Neural cell (in vitro differentiated cells): ENCODE measurements at regions not wholly inside any gene's neighbourhood (a gene's known extent, or its start where the extent isn't known, plus 50 kb on each side); places are given as distances from the start of the nearest gene placed in this dataset.

ENCODE experiments used
- CTCF ChIP-seq: fragments of 450-650 bp; IDR thresholded peaks from 2 replicates; pipeline ENCODE4 v1.5.1; 2014; ENCODE audit warnings: antibody characterized with exemption, mild to moderate bottlenecking, moderate library complexity; ENCODE audit not compliant: poor library complexity, severe bottlenecking
- EP300 ChIP-seq: fragments of 450-650 bp; conservative IDR thresholded peaks from 2 replicates; pipeline ENCODE4 v1.6.1; 2014; ENCODE audit warnings: antibody characterized with exemption, mild to moderate bottlenecking, moderate library complexity; ENCODE audit not compliant: poor library complexity, severe bottlenecking
- EZH2 ChIP-seq: fragments of 200-600, 300-800 bp; shearing (Covaris generic), sonication (generic); IDR thresholded peaks from 2 replicates; pipeline ENCODE4 v1.6.1; 2014; ENCODE audit warnings: antibody characterized with exemption, low read length, borderline replicate concordance, mild to moderate bottlenecking; ENCODE audit not compliant: insufficient read depth, poor library complexity, severe bottlenecking
- RAD21 ChIP-seq: fragments of 450-650 bp; conservative IDR thresholded peaks from 2 replicates; pipeline ENCODE4 v1.6.1; 2014; ENCODE audit warnings: antibody characterized with exemption, mild to moderate bottlenecking, moderate library complexity
- SMC3 ChIP-seq: fragments of 450-650 bp; conservative IDR thresholded peaks from 2 replicates; pipeline ENCODE4 v1.6.1; 2014; ENCODE audit warnings: antibody characterized with exemption, mild to moderate bottlenecking, moderate library complexity; ENCODE audit not compliant: poor library complexity

- TF ChIP-seq RAD21, result no peak
- no peak for TF ChIP-seq CTCF
- TF ChIP-seq SMC3, result no peak
- TF ChIP-seq EZH2, result no peak
- peak; percentile 47 for TF ChIP-seq EP300
These were observed 523.2 kb upstream of the TENM4 start for GRCh38 chr11:79963856-79964645.
